ENCODE measurements at regions not wholly inside any gene's neighbourhood (a gene's known extent, or its start where the extent isn't known, plus 50 kb on each side); places are given as distances from the start of the nearest gene placed in this dataset.

DNA sequence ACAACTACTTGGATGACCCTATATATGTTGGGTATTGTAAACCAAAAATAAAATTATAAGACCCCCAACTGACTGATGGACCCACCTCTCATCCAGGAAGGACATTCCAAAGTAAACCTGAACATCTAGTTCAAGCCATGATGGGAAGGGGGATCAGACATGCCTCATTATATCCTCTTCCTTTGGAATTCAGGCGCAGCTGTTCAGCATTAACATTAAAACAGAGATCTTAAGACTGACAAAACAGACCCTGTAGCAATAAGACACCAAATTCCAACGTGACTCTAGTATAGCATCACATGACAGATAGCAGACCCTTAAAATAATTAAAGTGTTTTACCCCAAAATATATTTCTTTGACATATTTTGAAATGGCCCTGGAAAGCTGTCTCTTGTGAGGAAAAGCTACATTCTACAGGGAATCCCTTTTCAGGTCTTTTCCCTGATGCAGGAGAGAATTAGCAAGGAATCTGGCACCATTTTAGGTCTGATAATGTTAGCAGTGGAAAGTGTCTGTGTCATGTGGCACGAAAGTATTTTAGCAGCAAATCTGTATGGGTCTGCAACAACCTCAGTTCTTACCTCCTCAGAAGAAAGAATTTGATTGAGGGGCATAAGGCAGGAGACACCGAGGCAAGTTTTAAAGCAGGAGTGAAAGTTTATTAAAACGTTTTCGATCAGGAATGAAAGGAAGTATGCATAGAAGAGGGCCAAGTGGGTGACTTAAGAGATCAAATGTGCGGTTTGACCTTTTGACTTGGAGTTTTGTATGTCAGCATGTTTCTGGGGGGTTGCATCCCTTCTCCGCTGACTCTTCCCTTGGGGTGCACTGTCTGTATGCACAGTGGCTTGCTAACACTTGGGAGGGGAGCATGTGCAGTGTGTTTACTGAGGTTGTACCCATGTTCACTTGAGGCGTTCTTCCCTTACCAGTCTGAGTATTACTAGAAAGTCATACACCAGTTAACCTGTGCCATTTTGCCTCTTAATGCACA is 236.6 kb upstream of the PPP1R3A start (continued):
- TF ChIP-seq, protein P1, sequence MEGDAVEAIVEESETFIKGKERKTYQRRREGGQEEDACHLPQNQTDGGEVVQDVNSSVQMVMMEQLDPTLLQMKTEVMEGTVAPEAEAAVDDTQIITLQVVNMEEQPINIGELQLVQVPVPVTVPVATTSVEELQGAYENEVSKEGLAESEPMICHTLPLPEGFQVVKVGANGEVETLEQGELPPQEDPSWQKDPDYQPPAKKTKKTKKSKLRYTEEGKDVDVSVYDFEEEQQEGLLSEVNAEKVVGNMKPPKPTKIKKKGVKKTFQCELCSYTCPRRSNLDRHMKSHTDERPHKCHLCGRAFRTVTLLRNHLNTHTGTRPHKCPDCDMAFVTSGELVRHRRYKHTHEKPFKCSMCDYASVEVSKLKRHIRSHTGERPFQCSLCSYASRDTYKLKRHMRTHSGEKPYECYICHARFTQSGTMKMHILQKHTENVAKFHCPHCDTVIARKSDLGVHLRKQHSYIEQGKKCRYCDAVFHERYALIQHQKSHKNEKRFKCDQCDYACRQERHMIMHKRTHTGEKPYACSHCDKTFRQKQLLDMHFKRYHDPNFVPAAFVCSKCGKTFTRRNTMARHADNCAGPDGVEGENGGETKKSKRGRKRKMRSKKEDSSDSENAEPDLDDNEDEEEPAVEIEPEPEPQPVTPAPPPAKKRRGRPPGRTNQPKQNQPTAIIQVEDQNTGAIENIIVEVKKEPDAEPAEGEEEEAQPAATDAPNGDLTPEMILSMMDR (IDR thresholded peaks at IDR 0.05) = no peak
- TF ChIP-seq MEF2A (IDR thresholded peaks at IDR 0.05; ENCODE audit: borderline replicate concordance, low read depth) (no peak), MXI1 (IDR thresholded peaks at IDR 0.05; ENCODE audit: low read depth, low read length) (no peak), TAF1 (IDR thresholded peaks at IDR 0.05; ENCODE audit: borderline replicate concordance, low read depth, low read length) (no peak), JUND (IDR thresholded peaks at IDR 0.05) (no peak), RCOR1 (IDR thresholded peaks at IDR 0.05; ENCODE audit: low read length) (no peak), FOXJ3 (CRISPR knock-in tag; IDR thresholded peaks at IDR 0.05) (no peak), RAD21 (IDR thresholded peaks at IDR 0.05; ENCODE audit: low read length) (no peak), GABPA (IDR thresholded peaks at IDR 0.05; ENCODE audit: low read depth) (no peak)

DNA sequence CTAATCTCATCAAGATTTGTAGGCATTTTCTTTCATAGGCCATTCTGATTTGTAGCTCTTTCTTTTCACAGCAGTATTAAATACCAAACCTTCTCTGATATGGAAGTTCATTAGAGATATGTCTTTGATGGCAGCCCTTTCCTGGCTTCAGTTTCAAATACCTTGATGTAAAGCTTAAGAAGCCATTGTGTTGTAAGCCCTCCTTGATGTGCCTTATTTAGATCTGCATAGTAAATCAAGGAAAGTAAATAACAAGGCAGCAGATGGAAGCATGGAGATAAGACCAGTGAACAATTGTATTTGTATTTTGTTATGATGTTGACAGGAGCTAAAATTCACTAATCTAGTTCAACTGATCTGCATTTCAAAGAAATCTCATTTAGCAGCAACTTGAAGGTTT is 234.9 kb upstream of the PPP1R3A start:
- CTCF ChIA-PET = no interaction called here

More for the DNA sequence above, 234.9 kb upstream of the PPP1R3A start:
- Histone ChIP-seq H3K4me2 (no peak overlapping the region), H3K27ac (ENCODE audit: low read depth in 2 of 2, low read length in 1 of 2) (no peak overlapping the region), H3K4me1 (ENCODE audit: control insufficient read depth in 1 of 2, insufficient read depth in 2 of 2, low read depth in 1 of 2, low read length in 1 of 2) (no peaks in the 10 kb centered on the region), H3K9ac (no peak overlapping the region), H2AFZ (ENCODE audit: low read depth) (no peak overlapping the region), H3K36me3 (replicated peaks in 1 of 2; ENCODE audit: control insufficient read depth in 1 of 2, insufficient read depth in 2 of 2, low read length in 1 of 2) (no peaks in the 10 kb centered on the region), H3K9me3 (no peaks in the 10 kb centered on the region), H3F3A (replicated peaks; ENCODE audit: insufficient read depth) (no peaks in the 10 kb centered on the region), H3K4me3 (ENCODE audit: low read depth in 2 of 2, low read length in 1 of 2) (no peak overlapping the region), H3K9me2 (no peaks in the 10 kb centered on the region), H4K20me1 (ENCODE audit: insufficient read depth) (0 out of 2 replicates have a peak, but pooled peaks cover 4% of the 10 kb centered on the region), H3K79me2 (ENCODE audit: insufficient read depth) (no peaks in the 10 kb centered on the region), H3K27me3 (ENCODE audit: insufficient read depth) (no peaks in the 10 kb centered on the region)
- no peak for DNase-seq
- no peak for TF ChIP-seq MXI1 (IDR thresholded peaks at IDR 0.05; ENCODE audit: low read depth, low read length)
- no peak for TF ChIP-seq TCF12 (IDR thresholded peaks at IDR 0.05)
- no peak for TF ChIP-seq FOSL2 (IDR thresholded peaks at IDR 0.05; ENCODE audit: borderline replicate concordance, low read depth)
- TF ChIP-seq, protein P2, sequence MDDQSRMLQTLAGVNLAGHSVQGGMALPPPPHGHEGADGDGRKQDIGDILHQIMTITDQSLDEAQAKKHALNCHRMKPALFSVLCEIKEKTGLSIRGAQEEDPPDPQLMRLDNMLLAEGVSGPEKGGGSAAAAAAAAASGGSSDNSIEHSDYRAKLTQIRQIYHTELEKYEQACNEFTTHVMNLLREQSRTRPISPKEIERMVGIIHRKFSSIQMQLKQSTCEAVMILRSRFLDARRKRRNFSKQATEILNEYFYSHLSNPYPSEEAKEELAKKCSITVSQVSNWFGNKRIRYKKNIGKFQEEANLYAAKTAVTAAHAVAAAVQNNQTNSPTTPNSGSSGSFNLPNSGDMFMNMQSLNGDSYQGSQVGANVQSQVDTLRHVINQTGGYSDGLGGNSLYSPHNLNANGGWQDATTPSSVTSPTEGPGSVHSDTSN (IDR thresholded peaks at IDR 0.05) = no peak
- TF ChIP-seq RFX5 (IDR thresholded peaks at IDR 0.05; ENCODE audit: low read length) = no peak
- TF ChIP-seq RXRA (IDR thresholded peaks at IDR 0.05; ENCODE audit: borderline replicate concordance, low read depth) = no peak
- POLR2A ChIA-PET = no interaction called here

Measured in SK-N-SH (cell line).